GM03348 (cell line): ENCODE measurements at regions not wholly inside any gene's neighbourhood (a gene's known extent, or its start where the extent isn't known, plus 50 kb on each side); places are given as distances from the start of the nearest gene placed in this dataset.

Experiments
- DNase-seq: peaks from one replicate; pipeline ENCODE4 v3.0.0; 2012; ENCODE audit warnings: low spot score

DNA sequence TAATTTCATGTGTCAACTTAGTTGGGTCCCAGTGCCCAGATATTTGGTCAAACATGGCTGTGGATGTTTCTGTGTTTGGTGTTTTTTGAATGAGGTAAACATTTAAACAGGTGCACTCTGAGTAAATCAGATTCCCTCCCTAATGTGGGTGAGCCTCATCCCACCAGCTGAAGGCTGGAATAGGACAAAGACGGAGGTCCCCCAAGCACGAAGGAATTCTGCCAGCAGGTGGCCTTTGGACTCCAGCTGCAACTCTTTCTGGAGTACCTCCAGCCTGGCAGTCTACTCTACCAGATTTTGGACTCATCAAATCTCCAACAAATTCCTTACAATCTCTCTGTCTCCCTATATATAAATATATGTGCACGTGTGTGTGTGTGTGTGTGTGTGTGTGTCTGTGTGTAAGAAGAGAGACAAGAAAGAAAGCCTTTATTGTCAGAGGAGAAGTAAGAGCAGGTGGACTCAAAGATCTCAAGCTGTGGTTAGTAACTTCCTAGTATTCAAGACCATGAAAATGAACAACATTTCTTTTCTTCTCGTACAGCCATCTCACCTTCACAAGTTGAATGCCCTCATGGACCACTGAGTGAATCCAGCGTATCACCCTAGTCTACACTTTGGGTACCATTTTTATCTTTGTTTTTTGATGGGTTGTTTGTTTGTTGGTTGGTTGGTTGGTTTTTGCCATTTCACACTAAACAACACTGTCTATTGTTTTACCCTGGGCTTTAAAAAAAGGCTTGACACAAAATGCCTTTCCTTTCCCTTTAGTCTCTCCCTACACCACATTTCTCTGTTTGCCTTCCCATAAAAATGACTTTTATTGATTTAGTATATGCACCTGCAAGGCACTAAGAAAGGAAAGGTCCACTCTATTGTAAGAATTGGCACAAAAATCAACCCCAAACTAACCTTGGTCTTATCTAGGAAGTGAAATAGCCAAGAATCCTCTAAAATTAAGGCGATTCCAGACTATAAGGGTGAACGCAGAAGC lies 118.7 kb downstream of the TENT4A start:
- no peak for DNase-seq

DNA sequence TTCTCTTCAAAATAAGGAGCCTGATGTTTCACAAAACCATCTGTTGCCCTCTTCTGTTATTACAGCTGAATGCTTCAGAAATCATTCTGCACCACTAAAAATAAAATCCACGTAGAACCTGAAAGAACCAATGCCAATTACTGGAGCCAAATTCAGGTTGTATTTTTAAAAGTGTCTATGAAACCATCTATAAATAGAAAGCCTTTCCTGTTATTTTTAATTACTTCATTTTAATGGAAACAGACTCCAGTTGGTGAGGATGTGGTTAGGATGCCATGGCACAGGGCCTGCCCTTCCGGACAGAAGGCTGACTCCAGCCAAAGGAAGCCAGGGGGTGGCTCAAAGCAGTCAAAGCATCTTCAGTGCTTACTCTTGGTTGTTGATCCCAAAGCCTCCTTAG lies 119.8 kb downstream of the TENT4A start:
- peak; percentile 45 for DNase-seq

DNA sequence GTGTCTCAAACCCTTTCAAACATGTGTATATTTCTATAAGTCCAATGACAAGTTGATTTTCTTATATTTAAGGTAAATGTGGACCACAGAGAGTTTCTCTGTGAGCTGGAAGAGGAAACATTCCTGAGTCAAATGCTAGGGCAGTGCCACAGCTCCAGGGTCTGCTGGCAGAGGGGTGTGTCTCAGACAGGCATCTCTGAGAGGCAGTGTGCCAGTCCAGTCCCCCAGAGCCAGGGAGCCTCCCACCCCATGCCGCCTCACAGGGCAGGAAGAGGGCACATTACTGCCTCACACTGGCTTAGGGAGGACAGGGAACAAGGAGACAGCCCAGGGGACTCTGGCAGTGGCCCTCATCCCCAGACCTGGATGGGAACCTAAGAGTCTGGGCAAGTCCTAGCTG lies 120.2 kb downstream of the TENT4A start:
- DNase-seq: no peak

DNA sequence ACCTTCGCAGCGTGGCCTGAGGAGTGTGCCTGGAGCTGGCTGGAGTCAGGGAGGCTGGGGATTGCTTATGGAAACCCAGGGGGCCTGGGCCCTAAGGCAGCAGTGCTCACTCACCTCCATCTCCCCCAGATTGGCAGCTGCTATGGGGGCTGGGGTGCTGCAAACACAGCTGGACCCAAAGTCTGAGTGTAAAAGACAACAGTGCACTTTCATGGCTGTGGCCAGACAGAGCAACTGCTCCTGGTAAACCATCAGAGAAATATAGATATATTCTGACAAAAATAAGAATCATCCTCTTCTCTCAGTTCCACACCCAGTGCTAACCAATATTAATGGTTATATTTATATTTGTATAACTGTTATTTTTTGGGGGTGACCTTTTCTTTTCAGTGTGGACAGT lies 123.9 kb downstream of the TENT4A start:
- no peak for DNase-seq

DNA sequence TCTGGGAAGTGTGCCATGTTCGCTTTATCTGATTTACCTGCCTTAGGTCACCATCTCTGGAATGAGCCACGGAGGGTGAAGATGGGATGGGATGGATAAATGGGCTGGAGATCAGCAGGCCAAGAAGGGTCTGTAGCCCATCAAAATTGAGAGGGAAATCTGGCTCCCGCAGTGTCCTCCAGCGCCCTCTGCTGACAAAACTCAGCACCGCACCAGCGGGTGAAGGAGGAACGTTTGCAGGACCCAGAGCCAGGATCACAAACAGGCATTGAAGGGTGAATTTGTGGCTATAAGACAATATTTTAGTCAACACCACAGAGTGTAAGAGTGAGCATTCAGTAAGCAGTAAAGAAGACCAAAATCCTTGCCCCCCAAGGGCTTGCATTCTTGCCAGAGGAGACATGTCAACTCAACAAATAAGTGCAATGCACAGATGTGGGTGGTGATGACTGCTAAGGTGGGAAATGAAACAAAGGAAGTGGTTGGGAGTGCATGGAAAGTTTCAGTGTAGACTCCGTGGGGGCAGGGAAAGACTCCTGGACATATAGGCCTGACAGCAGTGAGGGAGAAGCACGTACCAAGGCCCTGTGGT lies 124.4 kb downstream of the TENT4A start:
- peak; percentile 42 for DNase-seq

DNA sequence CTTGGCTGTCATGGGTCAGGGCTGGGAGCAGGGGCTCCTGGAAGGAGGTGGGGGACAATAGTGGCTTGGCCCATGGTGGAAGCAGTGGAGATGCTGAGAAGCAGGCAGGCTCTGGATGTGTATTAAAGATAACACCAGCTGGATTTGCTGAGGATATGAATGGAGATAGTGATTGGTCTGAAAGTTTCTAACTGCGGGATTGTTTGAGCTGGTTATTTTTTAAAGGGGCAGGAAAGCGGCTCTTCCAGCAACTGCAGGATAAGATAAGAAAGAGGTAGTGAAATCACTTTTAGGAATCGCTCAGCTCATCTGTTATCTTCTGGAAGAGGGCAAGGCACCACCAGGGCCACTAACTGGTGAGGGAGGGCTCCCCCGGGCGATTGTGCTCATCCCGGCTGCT lies 125.5 kb downstream of the TENT4A start:
- no peak for DNase-seq

DNA sequence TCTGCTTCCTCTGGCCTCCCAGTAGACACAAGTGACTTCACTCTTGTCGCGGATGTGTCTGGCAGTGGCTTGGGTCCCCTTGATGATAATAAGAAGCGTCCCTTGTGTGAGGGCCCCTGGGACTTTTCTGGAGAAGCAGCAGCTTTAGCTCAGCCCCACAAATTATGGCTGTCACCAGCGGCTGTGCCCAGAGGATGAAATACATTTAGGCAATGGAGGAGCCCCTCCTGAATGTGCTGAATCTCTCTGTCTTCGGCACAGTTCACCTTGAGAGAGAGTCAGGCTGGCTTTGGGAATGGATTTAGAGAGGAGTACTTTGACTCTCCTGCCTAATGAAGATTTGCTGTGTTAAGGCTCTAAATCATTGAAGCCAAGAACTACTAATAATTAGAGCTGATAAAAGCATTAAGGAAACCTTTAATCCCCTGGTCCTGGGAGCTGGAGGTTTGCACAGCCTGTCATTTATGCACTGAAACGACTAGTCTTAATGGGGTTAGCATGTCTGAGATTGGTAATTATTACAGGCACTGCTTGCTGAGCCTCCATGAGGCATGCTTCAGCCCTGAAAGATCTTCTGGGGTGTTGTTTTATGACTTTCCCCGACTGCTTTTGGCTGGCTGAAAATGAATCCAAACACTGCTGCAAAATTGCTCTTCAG lies 127.0 kb downstream of the TENT4A start:
- no peak for DNase-seq

DNA sequence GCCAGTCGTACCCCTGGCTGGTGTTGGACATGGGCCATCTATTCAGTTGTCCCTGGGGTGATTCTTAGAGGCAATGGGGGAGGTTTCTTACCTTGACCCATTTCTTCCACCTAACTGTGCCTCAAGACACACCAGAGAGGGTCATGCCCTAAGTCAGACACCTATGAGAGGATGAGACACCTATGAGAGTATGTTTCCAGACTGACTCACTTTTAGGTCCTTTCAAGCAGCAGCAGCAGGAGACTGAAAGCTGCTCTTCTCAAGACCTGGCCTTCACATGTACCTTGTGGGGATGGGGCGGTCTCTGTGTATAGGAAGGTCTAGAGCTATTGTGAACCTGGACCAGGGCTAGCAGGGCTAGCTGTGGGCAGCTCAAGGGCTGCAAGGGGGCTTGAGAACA lies 130.1 kb downstream of the TENT4A start:
- no peak for DNase-seq

DNA sequence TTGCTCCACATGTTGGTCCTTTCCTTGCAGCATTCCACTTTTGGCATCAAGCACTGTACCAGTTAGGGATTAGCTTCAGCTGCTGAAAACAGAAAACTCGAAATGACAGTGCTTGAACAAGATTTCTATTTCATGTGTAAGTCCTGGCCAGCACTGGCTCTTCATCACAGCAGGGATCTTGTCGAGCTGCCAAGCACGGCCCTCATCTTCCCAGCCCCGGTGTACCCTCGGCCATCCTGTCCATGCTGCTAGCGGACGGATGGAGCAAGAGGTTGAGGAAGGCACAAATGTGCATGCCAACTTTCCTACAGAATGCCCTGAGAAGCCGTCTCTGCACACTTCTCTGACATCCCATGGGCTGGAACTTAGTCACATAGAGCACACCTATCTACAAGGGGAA lies 130.6 kb downstream of the TENT4A start:
- DNase-seq: no peak

DNA sequence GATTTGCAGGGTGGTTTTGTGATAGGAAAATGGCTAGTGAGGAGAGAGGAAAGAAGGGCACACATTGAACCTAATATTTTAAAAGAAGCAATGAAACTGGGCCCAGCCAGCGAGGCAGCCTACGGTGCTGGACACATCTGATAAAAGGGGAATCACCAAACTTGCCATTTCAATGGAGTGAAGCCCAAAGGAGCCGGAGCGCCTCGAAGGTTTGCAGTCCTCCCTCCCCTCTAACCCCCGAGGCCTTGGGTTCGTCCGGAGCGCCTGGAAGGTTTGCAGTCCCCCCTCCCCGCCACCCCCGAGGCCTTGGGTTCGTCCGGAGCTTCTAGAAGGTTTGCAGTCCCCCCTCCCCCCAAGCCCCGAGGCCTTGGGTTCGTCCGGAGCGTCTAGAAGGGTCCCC lies 132.6 kb downstream of the TENT4A start:
- no peak for DNase-seq

DNA sequence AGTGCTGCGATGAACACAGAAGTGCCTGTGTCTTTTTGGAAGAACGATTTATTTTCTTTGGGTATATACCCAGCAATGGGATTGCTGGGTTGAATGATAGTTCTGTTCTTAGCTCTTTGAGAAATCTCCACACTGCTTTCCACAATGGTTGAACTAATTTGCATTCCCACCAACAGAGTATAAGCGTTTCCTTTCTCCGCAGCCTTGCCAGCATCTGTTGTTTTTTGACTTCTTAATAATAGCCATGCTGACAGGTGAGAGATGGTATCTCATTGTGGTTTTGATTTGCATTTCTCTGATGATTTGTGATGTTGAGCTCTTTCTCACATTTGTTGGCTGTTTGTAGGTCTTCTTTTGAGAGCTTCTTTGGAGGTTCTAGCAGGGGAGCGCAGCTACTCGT lies 134.6 kb downstream of the TENT4A start:
- no peak for DNase-seq

DNA sequence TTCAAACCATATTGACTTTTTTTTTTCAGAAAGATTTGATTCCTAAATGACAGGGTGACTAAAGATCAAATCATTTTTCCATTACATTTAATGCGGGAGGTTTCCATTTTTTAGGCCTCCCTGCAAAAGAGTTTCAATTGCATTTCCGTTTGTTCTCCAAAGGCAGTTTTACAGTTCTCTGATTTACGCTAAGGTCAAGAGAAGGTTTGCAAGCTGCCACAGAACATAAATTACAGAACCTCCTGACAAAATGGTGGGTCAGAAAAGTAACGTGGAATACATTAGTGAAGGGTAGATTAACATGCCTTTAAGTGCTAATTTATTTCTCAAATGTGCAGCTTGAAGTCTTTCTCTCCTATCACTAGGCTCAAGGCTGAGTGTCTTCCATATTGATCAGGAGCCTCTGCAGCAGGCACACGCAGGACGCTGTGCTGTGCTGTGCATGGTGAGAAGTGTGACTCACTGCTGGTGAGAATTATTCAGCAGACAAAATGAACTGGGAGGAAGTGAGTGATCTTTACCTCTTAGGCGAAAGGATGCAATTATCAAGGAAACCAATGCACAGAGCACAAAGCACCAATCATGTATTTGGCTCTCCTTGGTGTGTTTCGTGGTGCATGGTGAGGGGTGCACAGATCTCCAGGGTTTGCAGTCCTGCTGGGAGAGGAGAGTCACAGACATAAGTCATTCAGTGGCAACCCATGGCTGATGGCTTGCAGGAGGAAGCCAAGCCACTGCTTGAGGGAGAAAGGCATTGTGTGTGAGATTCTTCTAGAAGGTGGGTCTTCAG lies 136.3 kb downstream of the TENT4A start:
- DNase-seq: no peak

DNA sequence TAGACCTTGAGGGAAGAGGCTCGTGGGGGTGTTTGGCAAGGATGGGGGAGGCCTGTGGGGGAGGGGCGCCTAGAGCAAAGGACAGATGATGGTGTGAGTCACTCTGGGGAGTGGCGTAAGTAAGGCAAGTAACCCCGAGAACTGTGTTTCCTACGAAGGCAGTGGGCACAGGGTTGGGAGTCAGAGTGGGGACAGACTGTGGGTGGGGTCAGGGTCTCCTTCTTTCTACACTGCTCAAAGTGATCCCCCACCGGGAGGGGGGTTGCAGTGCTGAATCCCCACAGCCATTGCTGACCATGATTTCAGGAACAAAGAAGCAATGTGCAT lies 136.8 kb downstream of the TENT4A start:
- DNase-seq: no peak

DNA sequence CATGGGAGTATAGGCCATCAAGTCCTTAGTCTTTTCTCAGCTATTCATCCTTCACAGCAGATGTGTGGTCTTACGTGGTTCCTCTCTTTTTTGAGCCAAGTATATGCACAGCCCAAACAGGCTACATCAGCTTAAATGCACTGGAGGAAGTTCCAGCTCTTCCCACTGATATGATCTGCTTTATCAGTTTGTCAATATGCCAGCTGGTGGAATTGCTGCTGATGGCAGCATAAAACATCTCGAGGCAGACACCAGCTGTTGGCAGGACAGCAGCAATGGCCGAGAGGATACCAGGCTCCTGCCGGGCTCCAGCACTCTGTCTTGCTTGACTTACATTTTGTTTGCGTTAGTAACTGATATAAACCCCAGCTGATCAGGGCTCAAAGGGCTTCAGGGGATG lies 143.4 kb downstream of the TENT4A start:
- no peak for DNase-seq

DNA sequence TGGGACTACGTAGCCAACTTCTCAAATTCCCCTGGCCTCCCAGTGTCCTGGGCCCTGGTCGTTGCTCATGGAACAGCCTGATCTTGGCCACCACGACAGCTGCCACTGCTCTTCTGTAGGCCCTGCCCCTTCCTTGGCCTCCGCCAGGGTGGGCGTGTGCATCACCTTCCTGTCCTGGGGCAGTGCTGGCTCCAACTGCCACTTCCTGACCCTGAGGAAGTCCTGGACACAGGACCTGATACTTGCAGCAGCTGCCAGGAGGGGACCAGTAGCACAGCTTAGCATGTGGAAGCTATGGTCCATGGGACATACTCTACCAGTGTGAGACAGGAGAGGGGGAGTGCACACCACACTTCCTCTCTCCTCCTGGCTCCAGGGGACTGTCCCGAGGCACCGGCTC lies 145.2 kb downstream of the TENT4A start:
- no peak for DNase-seq

DNA sequence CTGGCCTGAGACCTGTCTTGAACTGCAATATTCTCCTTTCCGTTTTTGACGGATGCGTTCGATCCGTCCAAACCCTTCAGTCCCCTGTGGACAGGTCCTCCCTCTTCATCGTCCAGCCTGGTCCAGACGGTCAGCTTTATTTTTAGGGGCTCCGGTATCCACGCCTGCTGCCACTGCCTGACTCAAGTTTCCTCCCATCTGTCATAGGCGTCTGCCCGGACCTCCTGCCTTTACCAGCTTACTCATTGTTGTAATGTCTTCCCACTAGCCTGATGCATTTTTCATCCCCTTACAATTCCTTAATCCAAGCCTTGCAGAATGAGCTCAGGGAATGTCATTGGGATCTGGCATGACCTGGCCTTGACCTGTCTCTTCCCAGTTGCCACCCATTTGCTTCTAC lies 145.8 kb downstream of the TENT4A start:
- DNase-seq: no peak

DNA sequence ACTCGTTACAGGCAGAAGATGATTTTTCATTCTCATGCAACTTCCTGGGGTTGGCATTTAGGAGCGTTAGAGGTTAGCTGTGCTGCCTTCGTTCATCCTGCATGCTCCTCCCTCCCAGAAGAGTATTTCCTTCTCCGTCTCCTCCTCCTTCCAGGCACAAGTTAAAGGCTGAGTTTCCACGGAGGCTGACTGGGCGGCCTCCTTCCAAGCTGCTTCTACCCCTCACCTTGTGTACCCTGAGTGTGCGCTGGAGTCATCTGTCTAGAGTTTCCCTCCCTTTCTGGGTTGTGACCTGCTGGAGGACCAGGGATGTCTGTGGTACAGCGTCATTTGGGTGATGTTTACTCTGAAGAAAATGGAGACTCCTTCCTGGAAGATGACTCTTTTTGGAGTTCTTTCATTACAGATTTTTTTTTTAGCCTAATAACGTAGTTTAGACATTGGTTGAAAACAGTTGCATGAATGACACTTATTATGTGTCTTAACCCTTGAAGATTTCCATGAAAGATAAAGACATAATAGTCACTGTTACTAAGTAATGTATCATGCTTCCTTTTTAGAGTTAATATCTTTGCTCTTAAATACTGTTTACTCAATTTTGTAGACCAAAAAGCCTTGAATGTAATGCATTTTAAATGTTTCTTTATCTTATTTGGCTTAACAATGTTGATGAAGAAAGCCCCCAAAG lies 146.9 kb downstream of the TENT4A start:
- no peak for DNase-seq

DNA sequence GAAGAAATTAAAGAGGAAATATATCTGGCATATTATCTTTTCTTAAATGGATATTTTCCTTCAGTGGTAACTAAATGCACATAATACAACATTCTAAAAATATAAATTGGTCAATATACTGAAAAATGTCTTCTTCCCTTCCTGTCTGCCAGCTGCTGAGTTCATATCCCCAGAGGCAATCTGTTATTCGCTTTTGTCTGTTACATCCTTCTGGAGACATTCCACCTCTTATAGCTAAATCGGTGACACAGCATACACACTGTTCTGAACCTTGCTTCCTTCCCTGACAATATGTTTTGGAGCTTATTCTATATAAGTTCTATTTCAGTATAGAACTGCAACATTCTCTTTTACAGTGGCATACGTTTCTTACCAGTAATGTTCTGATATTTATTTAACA lies 147.8 kb downstream of the TENT4A start:
- DNase-seq: no peak

DNA sequence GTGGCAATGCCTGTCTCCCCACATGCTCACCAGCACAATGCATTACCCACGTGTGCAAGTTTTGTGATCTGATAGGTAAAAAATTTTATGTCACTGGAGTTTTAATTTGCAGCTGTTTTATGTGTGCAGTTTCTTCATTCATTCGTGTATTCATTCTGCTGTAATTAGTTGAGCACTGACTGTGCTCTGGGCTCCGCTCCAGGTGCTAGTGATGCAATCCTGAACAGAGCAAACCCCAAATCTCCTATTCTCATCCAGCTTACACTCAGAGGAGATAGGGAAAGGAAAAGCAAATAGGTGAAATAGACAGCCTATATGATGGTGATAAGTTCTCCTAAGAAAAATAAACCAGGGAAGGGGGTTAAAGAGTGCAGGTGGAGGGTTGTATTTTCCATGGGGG lies 148.4 kb downstream of the TENT4A start:
- no peak for DNase-seq

DNA sequence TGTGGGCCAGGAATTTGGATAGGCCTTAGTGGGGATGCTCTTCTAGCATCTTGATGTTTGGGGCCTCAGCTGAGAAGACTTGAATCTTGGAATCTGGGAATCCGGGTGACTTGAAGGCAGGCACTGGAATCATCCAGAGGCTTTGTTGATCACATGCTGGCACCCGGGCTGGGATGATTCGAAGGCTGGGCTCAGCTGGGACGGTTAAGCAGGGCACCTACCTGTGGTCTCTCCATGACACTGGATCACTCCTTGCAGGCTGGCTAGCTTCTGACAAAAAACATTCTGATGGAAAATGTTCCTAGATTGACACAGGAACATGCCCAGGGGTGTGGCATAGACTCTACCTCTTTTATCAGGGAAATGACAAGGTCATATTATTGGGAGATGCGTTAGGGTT lies 149.1 kb downstream of the TENT4A start:
- no peak for DNase-seq

DNA sequence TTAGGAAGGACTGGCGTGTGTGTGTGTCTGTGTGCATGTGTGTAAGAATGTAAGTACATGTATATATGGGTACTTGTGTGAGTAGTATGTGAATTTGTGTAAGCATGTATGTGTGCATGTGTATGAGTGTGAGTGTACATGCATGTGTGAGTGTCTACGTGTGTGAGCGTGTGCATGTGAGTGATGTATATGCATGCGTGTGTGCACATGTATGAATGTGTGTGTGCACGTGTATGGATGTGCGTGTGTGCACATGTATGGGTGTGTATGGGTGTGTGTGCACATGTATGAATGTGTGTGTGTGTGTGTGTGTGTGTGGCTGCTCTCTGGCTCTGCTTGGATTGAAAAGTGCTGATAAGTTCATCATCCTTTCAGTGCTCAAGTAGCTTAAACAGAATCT lies 154.5 kb downstream of the TENT4A start:
- no peak for DNase-seq

DNA sequence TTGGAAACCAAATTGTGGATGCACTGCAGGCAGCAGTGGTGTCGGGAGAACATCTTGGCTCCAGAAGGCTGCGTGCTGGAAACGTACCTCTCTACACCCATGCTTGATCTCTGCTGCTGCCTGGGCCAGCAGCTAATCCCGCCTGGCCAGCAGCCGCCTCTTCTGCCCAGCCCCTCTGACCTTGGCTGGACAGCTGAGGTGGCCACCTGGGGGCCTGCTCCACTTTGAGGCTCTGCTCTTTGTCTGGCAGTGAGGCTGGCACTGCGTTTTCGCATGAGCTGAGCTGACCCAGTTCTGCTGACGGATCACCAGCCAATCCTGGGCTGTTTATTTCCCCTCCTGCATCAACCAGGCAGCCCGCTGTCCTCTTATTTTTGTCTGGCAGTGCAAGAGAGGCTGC lies 154.9 kb downstream of the TENT4A start:
- no peak for DNase-seq
